ENCODE measurements at regions not wholly inside any gene's neighbourhood (a gene's known extent, or its start where the extent isn't known, plus 50 kb on each side); places are given as distances from the start of the nearest gene placed in this dataset.
"Not testable (repeated sequence)": the region's sequence is repeated elsewhere in the genome, so short reads cannot be mapped to it uniquely, and the experiment has no call there.

GRCh38 chr2:37798315-37799005, 126.6 kb upstream of the RMDN2 start:
- no peak for DNase-seq (ENCODE audit: low read depth, low spot score)
- no peak overlapping the region for H3K27ac ChIP-seq

- H3K27ac ChIP-seq: no peak overlapping the region
- no peak for DNase-seq (ENCODE audit: low read depth, low spot score)
Observed at GRCh38 chr2:37800176-37800858, 124.8 kb upstream of the RMDN2 start.

GRCh38 chr2:37802211-37802752, 122.8 kb upstream of the RMDN2 start:
- peak overlapping the region; percentile 88 for H3K27ac ChIP-seq
- no peak for DNase-seq (ENCODE audit: low read depth, low spot score)

DNA sequence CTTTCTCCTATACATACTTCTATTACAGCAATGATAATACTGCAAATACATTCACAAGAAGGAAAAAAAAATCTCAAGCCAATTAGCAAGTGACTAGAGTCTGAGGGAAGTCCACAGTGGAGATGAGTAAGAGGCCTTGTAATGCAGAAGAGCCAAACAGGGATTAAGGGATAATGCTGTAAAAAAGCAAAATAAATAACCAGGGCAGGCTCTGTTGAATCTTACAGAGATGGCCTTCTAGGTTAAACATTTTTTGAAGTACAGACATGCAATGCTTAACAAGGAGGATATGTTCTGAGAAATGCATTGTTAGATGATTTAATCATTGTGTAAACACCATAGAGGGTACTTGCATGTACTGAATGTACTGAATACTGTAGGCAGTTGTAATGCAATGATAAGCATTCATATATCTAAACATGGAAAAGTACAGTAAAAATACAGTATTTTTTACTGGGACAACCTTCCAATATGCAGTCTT, 122.1 kb upstream of the RMDN2 start:
- DNase-seq (ENCODE audit: low read depth, low spot score): peak; percentile 91
- peak overlapping the region; percentile 88 for H3K27ac ChIP-seq

DNA sequence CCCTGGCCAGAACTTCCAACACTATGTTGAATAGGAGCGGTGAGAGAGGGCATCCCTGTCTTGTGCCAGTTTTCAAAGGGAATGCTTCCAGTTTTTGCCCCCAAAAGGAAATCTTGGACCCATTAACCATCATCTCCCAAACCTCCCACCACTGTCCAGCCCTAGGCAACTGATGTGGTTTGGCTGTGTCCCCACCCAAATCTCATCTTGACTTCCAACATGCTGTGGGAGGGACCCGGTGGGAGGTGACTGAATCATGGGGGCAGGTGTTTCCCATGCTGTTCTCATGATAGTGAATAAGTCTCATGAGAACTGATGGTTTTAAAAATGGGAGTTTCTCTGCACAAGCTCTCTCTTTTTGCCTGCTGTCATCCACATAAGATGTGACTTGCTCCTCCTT, 119.1 kb upstream of the RMDN2 start:
- not testable (repeated sequence) for H3K27ac ChIP-seq; DNase-seq (ENCODE audit: low read depth, low spot score)

DNA sequence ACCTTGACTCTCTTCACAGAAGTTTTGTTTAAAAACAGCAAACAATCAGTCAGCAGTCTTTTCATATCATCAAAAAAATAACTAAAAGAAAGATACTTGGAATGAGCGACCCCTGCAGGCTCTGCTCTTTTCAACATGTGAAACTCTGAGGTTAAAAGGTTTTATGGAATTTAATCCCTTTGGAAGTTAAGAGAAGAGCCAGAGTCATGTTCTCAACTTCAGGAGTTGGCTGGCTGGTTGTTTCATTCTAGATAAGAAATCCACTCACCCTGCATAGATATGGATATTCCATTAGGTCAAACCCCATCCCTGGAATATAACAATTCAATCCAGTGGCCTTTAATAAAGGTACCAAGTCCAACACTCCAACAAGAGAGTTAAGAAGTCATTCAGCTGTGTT, 115.6 kb upstream of the RMDN2 start:
- DNase-seq (ENCODE audit: low read depth, low spot score): no peak
- H3K27ac ChIP-seq: no peak overlapping the region

GRCh38 chr2:37809931-37810570, 115.0 kb upstream of the RMDN2 start:
- H3K27ac ChIP-seq: no peak overlapping the region
- DNase-seq (ENCODE audit: low read depth, low spot score): no peak

DNA sequence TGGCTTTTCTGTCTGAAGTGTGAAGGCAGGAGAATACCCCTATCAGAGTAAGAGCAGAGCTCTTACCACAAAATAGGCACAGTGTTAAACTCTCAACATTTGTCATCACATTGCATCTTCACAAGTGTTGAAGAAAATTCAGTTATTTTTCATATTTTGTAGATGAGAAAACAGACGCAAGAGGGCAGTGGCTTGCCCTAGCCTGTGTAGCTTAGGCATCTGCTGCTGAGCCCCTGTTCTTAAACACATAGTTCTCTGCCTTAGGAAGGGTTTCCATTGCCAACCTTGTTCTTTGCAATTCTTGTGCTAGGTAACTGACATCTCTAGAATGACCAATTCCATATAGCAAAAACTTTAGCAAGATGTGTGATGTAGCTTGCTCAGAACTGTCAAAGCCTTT, 112.7 kb upstream of the RMDN2 start:
- no peak overlapping the region for H3K27ac ChIP-seq
- DNase-seq (ENCODE audit: low read depth, low spot score): no peak

GRCh38 chr2:37812941-37813730, 112.0 kb upstream of the RMDN2 start:
- H3K27ac ChIP-seq: no peak overlapping the region
- DNase-seq (ENCODE audit: low read depth, low spot score): no peak

DNA sequence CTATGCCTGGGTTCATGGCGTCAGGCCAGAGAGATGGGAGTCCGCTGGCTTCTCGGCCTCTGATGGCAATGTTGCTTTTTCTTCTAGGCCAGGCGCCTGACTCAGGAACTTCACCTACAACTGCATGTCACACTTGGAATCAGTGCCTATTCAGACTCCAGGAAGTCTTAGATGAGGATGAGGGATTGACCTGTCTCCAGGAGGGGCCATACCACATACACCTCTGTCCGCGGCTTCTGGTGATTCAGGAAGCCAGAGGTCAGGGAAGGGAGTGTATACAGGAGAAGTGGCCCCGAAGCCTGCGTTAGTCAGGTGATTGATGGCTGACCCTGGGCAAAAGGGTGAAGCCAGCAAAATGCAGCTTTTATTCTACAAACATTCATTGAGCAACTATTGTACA, 109.1 kb upstream of the RMDN2 start:
- H3K27ac ChIP-seq: no peak overlapping the region
- DNase-seq (ENCODE audit: low read depth, low spot score): no peak

- no peak overlapping the region for H3K27ac ChIP-seq
- DNase-seq (ENCODE audit: low read depth, low spot score): no peak
Observed at GRCh38 chr2:37816686-37817085, 108.4 kb upstream of the RMDN2 start.

- no peak for DNase-seq (ENCODE audit: low read depth, low spot score)
Observed at GRCh38 chr2:37819186-37819585, 105.9 kb upstream of the RMDN2 start.

DNA sequence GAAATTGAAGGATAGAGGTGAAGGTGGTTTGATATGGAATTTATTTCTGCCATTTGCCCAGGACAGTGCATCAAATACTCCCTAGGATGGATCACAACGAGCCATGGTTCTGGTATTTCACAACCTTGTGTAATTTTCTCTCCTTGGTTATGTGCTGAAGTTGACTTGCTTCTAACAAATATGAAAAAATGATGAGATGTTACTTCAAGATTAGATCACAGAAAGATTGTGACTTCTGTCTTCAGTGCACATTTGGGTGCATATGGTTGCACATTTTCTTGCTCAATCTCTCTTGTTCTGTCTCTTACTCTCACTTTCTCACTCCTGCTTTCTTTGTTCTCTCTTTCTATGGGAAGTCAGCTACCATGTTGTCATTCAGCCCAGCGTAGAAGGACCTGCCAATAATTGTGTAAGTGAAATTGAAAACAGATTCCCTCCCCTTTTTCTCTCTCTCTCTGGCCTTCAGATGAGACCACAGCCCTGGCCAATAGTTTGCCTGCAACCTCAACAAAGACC, 104.6 kb upstream of the RMDN2 start:
- no peak for DNase-seq (ENCODE audit: low read depth, low spot score)

More at GRCh38 chr2:37819186-37819585, 105.9 kb upstream of the RMDN2 start:
- no peak overlapping the region for H3K27ac ChIP-seq

GRCh38 chr2:37825586-37825985, 99.5 kb upstream of the RMDN2 start:
- no peak for DNase-seq (ENCODE audit: low read depth, low spot score)
- no peak overlapping the region for H3K27ac ChIP-seq

More for the DNA sequence above, 104.6 kb upstream of the RMDN2 start:
- H3K27ac ChIP-seq: no peak overlapping the region

DNA sequence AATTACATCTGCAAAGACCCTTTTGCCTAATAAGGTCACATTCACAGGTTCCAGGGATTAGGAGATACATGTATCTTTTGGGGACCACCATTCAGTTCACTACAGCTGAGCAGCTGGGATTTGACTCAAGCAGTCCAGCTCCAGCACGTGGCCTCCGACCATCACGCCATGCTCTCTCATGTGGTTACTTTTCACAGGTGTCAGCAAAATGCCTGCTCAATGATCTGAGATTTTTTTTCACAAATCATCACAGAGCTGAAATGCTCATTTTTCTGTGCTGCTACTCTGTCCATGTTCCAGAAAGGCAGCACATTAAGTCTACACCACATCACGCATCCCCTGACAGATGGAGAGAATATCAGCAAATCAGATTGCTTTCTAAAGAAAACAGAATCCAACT, 98.5 kb upstream of the RMDN2 start:
- no peak for DNase-seq (ENCODE audit: low read depth, low spot score)
- H3K27ac ChIP-seq: no peak overlapping the region

- DNase-seq (ENCODE audit: low read depth, low spot score): no peak
- H3K27ac ChIP-seq: no peak overlapping the region
Observed at GRCh38 chr2:37827455-37827854, 97.6 kb upstream of the RMDN2 start.

DNA sequence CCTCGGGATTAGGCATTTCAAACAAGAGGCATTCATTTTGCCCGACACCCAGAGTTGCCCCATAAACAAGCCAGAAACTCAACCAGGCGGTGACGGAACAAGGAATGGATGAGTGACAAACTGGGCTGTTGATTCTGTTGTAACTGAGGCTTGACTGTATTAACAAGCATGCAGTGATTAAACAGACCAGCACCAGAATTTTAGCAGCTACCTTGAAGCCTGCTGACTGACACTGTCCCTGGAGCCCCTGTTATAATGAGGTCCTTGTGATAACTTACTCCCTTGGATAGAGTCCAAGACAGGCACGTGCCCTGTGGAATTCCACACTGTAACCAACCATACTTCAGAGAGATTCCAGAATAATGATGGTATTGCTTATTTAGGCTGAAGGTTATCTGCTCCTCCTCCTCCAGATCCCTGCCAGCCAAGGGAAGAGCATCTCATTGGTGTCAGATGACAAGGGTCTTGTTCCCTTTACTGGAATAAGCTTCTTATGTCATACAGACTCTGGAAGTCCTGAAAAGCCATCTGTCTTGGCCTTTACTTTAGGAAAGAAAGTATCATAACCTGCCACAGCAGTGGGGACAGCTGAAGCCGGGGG, 97.1 kb upstream of the RMDN2 start:
- DNase-seq (ENCODE audit: low read depth, low spot score): no peak
- H3K27ac ChIP-seq: no peak overlapping the region

- H3K27ac ChIP-seq: no peak overlapping the region
- no peak for DNase-seq (ENCODE audit: low read depth, low spot score)
Observed at GRCh38 chr2:37829202-37829601, 95.9 kb upstream of the RMDN2 start.

DNA sequence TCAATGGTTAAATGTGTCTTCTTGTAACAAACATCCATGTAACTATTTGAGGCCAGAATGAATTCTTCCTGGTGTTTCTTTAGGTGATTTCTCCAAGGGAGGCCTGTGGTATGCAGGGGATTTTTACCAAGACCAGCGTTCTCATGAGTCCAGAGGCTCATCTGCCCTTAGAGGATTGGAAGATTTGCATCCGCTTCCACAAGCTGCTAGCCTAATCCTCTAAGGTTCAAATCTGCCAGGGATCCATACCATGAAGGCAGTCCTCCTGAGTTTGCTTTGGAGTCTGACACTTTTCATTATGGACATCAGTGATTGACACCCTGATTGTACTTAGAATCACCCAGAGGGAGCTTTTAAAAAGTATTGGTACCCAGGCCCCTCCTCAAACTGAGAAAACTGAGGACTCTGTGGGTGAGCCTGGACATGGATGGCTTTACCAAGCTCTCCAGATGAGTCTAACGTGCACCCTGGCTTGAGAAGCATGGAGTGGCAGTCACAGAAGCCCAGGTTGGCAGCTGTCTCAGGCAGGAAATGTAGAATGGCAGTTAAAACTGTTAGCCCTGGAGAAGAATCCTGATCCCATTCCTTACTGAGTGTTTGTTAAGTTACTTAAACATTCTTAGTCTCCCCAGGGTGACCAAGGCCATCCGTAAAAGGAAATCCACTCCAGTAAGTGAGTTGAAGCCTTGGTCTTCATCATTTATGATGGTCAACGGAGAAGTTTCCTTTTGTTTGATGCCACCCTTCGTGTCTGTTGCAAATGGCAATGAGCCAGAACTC, 95.3 kb upstream of the RMDN2 start:
- DNase-seq (ENCODE audit: low read depth, low spot score): no peak
- H3K27ac ChIP-seq: no peak overlapping the region
